ENCODE measurements at regions not wholly inside any gene's neighbourhood (a gene's known extent, or its start where the extent isn't known, plus 50 kb on each side); places are given as distances from the start of the nearest gene placed in this dataset.
A peak's percentile ranks its signal among the peaks of the same experiment; 100 is the strongest.

- 50 to 57% (median 54%) methylated on average over 3 of the region's 3 CpGs for WGBS, 3 donors
- Histone ChIP-seq H3K27ac (ENCODE audit: low read depth in 1 of 3, low read length in 2 of 3) (peak overlapping the region in 1 of 3 donors; percentile 77), H3K4me1 (ENCODE audit: control insufficient read depth in 3 of 3, insufficient read depth in 2 of 3, low read depth in 1 of 3, low read length in 2 of 3) (peaks cover 0 to 2% (median 0%) of the 10 kb centered on the region in 3 donors), H3K27me3 (ENCODE audit: control insufficient read depth in 3 of 3, insufficient read depth in 3 of 3, low read length in 3 of 3) (no peaks in the 10 kb centered on the region), H3K9me3 (ENCODE audit: control insufficient read depth in 2 of 2, insufficient read depth in 1 of 2, low read depth in 1 of 2, low read length in 1 of 2) (peaks cover 0 to 2% of the 10 kb centered on the region in 2 donors), H3K36me3 (ENCODE audit: control insufficient read depth in 3 of 3, insufficient read depth in 2 of 3, low read depth in 1 of 3, low read length in 3 of 3) (no peaks in the 10 kb centered on the region), H3K4me3 (ENCODE audit: low read depth in 1 of 3, low read length in 3 of 3) (no peak overlapping the region)
- DNase-seq, result peak in 1 of 2 donors; percentile 75
- no peak for FAIRE-seq
Observed at GRCh38 chr4:31290836-31291235, 570.7 kb downstream of the PCDH7 start.

GRCh38 chr4:31291238-31291637, 571.1 kb downstream of the PCDH7 start:
- no peaks in the 10 kb centered on the region for H3K27me3 ChIP-seq (ENCODE audit: control insufficient read depth in 3 of 3, insufficient read depth in 3 of 3, low read length in 3 of 3)
- H3K36me3 ChIP-seq (ENCODE audit: control insufficient read depth in 3 of 3, insufficient read depth in 2 of 3, low read depth in 1 of 3, low read length in 3 of 3), result no peaks in the 10 kb centered on the region
- FAIRE-seq, result no peak
- peaks cover 0 to 2% (median 0%) of the 10 kb centered on the region in 3 donors for H3K4me1 ChIP-seq (ENCODE audit: control insufficient read depth in 3 of 3, insufficient read depth in 2 of 3, low read depth in 1 of 3, low read length in 2 of 3)
- DNase-seq, result no peak
- H3K4me3 ChIP-seq (ENCODE audit: low read depth in 1 of 3, low read length in 3 of 3), result no peak overlapping the region
- WGBS, 3 donors, result 70 to 97% (median 86%) methylated on average over 1 of the region's 1 CpG
- peaks cover 0 to 2% of the 10 kb centered on the region in 2 donors for H3K9me3 ChIP-seq (ENCODE audit: control insufficient read depth in 2 of 2, insufficient read depth in 1 of 2, low read depth in 1 of 2, low read length in 1 of 2)
- H3K27ac ChIP-seq (ENCODE audit: low read depth in 1 of 3, low read length in 2 of 3), result peak overlapping the region in 1 of 3 donors; percentile 77

GRCh38 chr4:31294655-31295480, 574.7 kb downstream of the PCDH7 start:
- no peak overlapping the region for H3K27ac ChIP-seq (ENCODE audit: low read depth in 1 of 3, low read length in 2 of 3)
- H3K36me3 ChIP-seq (ENCODE audit: control insufficient read depth in 3 of 3, insufficient read depth in 2 of 3, low read depth in 1 of 3, low read length in 3 of 3), result no peaks in the 10 kb centered on the region
- no peak overlapping the region for H3K4me3 ChIP-seq (ENCODE audit: low read depth in 1 of 3, low read length in 3 of 3)
- WGBS, 3 donors, result 83 to 88% (median 83%) methylated on average over 7 of the region's 7 CpGs
- no peaks in the 10 kb centered on the region for H3K27me3 ChIP-seq (ENCODE audit: control insufficient read depth in 3 of 3, insufficient read depth in 3 of 3, low read length in 3 of 3)
- FAIRE-seq (no peak), DNase-seq (no peak)
- H3K4me1 ChIP-seq (ENCODE audit: control insufficient read depth in 3 of 3, insufficient read depth in 2 of 3, low read depth in 1 of 3, low read length in 2 of 3), result peaks cover 0 to 2% (median 0%) of the 10 kb centered on the region in 3 donors
- H3K9me3 ChIP-seq (ENCODE audit: control insufficient read depth in 2 of 2, insufficient read depth in 1 of 2, low read depth in 1 of 2, low read length in 1 of 2), result no peaks in the 10 kb centered on the region

DNA sequence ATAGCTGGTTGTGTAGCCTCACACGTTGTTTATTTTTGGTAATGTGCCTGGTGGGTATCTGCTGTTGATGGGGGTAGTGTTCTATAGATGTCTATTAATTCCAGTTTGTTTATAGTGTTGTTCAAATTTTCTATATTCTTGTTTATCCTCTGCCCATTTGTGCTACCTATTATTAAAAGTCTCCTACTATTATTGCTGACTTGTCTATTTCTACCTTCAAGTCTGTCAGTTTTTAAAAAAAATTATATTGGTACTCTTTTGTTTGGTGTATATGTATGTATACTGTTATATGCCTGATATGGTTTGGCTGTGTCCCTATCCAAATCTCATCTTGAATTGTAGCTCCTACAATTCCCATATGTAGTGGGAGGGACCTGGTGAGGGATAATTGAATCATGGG, 578.6 kb downstream of the PCDH7 start:
- H3K4me1 ChIP-seq (ENCODE audit: control insufficient read depth in 3 of 3, insufficient read depth in 2 of 3, low read depth in 1 of 3, low read length in 2 of 3), result no peaks in the 10 kb centered on the region
- H3K4me3 ChIP-seq (ENCODE audit: low read depth in 1 of 3, low read length in 3 of 3), result no peak overlapping the region
- H3K9me3 ChIP-seq (ENCODE audit: control insufficient read depth in 2 of 2, insufficient read depth in 1 of 2, low read depth in 1 of 2, low read length in 1 of 2), result no peaks in the 10 kb centered on the region
- H3K27me3 ChIP-seq (ENCODE audit: control insufficient read depth in 3 of 3, insufficient read depth in 3 of 3, low read length in 3 of 3), result no peaks in the 10 kb centered on the region
- 47 to 90% (median 84%) methylated on average over 1 of the region's 1 CpG for WGBS, 3 donors
- FAIRE-seq (no peak), DNase-seq (no peak)
- no peaks in the 10 kb centered on the region for H3K36me3 ChIP-seq (ENCODE audit: control insufficient read depth in 3 of 3, insufficient read depth in 2 of 3, low read depth in 1 of 3, low read length in 3 of 3)
- H3K27ac ChIP-seq (ENCODE audit: low read depth in 1 of 3, low read length in 2 of 3), result no peak overlapping the region

GRCh38 chr4:31307029-31307428, 586.9 kb downstream of the PCDH7 start:
- 69 to 80% (median 73%) methylated on average over 5 of the region's 5 CpGs for WGBS, 3 donors

DNA sequence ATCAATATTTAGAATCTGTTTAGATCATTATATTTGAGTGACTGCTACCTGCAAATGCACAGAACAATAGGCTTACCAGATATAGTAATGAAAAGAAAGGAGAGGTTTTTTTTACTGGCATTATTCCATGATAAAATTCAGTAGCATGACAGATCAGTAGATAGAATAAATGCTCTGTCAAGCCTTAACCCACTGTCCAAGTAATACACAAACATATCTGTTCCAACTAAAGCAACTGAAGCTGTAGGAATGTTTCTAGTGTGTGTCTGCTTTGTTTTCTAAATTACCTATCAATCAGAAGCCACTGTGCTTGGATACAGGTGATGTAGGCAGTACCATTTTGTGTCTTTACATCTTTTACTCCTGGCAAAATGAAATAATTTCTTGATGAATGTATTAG, 604.6 kb downstream of the PCDH7 start:
- Histone ChIP-seq H3K4me3 (ENCODE audit: low read depth in 1 of 3, low read length in 3 of 3) (no peak overlapping the region), H3K4me1 (ENCODE audit: control insufficient read depth in 3 of 3, insufficient read depth in 2 of 3, low read depth in 1 of 3, low read length in 2 of 3) (no peaks in the 10 kb centered on the region), H3K27me3 (ENCODE audit: control insufficient read depth in 3 of 3, insufficient read depth in 3 of 3, low read length in 3 of 3) (no peaks in the 10 kb centered on the region), H3K36me3 (ENCODE audit: control insufficient read depth in 3 of 3, insufficient read depth in 2 of 3, low read depth in 1 of 3, low read length in 3 of 3) (no peaks in the 10 kb centered on the region), H3K9me3 (ENCODE audit: control insufficient read depth in 2 of 2, insufficient read depth in 1 of 2, low read depth in 1 of 2, low read length in 1 of 2) (no peaks in the 10 kb centered on the region), H3K27ac (ENCODE audit: low read depth in 1 of 3, low read length in 2 of 3) (no peak overlapping the region)
- DNase-seq (no peak), FAIRE-seq (no peak)

More at GRCh38 chr4:31307029-31307428, 586.9 kb downstream of the PCDH7 start:
- no peaks in the 10 kb centered on the region for H3K9me3 ChIP-seq (ENCODE audit: control insufficient read depth in 2 of 2, insufficient read depth in 1 of 2, low read depth in 1 of 2, low read length in 1 of 2)
- DNase-seq (no peak), FAIRE-seq (no peak)
- no peak overlapping the region for H3K27ac ChIP-seq (ENCODE audit: low read depth in 1 of 3, low read length in 2 of 3)
- H3K4me1 ChIP-seq (ENCODE audit: control insufficient read depth in 3 of 3, insufficient read depth in 2 of 3, low read depth in 1 of 3, low read length in 2 of 3), result no peaks in the 10 kb centered on the region
- no peak overlapping the region for H3K4me3 ChIP-seq (ENCODE audit: low read depth in 1 of 3, low read length in 3 of 3)
- no peaks in the 10 kb centered on the region for H3K27me3 ChIP-seq (ENCODE audit: control insufficient read depth in 3 of 3, insufficient read depth in 3 of 3, low read length in 3 of 3)
- H3K36me3 ChIP-seq (ENCODE audit: control insufficient read depth in 3 of 3, insufficient read depth in 2 of 3, low read depth in 1 of 3, low read length in 3 of 3), result no peaks in the 10 kb centered on the region

DNA sequence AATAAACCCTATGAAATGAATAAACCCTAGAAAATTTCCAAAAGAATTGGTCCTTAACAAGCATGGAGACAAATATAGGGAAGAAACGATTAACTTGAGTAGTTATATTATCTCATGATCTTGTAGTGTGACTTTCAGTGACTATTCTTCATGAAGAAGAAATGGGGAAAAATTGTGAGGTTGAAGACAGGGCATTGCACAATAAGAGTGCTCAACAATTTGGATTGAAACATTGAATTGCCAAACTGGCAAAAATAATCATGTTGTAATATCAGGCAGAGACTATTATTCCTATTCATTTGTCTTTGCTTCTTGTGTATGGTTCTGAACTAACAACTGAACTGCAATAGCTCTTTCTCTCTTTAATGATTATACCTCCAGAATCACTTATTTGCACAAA, 605.1 kb downstream of the PCDH7 start:
- Histone ChIP-seq H3K27ac (ENCODE audit: low read depth in 1 of 3, low read length in 2 of 3) (no peak overlapping the region), H3K9me3 (ENCODE audit: control insufficient read depth in 2 of 2, insufficient read depth in 1 of 2, low read depth in 1 of 2, low read length in 1 of 2) (peaks cover 0 to 3% of the 10 kb centered on the region in 2 donors), H3K4me1 (ENCODE audit: control insufficient read depth in 3 of 3, insufficient read depth in 2 of 3, low read depth in 1 of 3, low read length in 2 of 3) (no peaks in the 10 kb centered on the region), H3K36me3 (ENCODE audit: control insufficient read depth in 3 of 3, insufficient read depth in 2 of 3, low read depth in 1 of 3, low read length in 3 of 3) (no peaks in the 10 kb centered on the region), H3K4me3 (ENCODE audit: low read depth in 1 of 3, low read length in 3 of 3) (no peak overlapping the region), H3K27me3 (ENCODE audit: control insufficient read depth in 3 of 3, insufficient read depth in 3 of 3, low read length in 3 of 3) (no peaks in the 10 kb centered on the region)
- FAIRE-seq (no peak), DNase-seq (no peak)
- 71 to 84% (median 82%) methylated on average over 1 of the region's 1 CpG for WGBS, 3 donors

- H3K27ac ChIP-seq (ENCODE audit: low read depth in 1 of 3, low read length in 2 of 3), result no peak overlapping the region
- H3K4me1 ChIP-seq (ENCODE audit: control insufficient read depth in 3 of 3, insufficient read depth in 2 of 3, low read depth in 1 of 3, low read length in 2 of 3), result no peaks in the 10 kb centered on the region
- H3K27me3 ChIP-seq (ENCODE audit: control insufficient read depth in 3 of 3, insufficient read depth in 3 of 3, low read length in 3 of 3), result no peaks in the 10 kb centered on the region
- DNase-seq, result no peak
- 85 to 87% (median 86%) methylated on average over 6 of the region's 6 CpGs for WGBS, 3 donors
- H3K9me3 ChIP-seq (ENCODE audit: control insufficient read depth in 2 of 2, insufficient read depth in 1 of 2, low read depth in 1 of 2, low read length in 1 of 2), result peaks cover 0 to 3% of the 10 kb centered on the region in 2 donors
- no peaks in the 10 kb centered on the region for H3K36me3 ChIP-seq (ENCODE audit: control insufficient read depth in 3 of 3, insufficient read depth in 2 of 3, low read depth in 1 of 3, low read length in 3 of 3)
- no peak for FAIRE-seq
- H3K4me3 ChIP-seq (ENCODE audit: low read depth in 1 of 3, low read length in 3 of 3), result no peak overlapping the region
Observed at GRCh38 chr4:31327031-31327430, 606.9 kb downstream of the PCDH7 start.

DNA sequence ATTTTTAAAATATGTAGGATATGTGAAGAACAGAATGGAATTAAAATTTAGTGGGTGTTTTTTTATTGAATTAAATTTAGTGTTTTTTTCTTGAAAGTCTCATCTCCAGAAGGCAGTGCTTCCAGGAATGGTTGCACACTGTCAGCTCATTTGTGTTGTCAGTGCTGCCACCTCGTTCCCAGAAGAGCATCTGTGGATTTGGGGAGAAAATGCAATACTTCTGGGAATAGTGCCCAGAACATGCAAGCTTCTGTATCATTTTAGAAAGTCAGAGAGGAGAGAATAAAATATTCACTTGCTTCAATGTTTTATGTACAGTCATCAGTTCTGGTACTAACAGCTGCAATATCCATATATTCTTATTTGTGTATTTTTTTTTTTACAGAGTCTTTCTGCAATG, 608.8 kb downstream of the PCDH7 start:
- FAIRE-seq (no peak), DNase-seq (no peak)
- no peak overlapping the region for H3K27ac ChIP-seq (ENCODE audit: low read depth in 1 of 3, low read length in 2 of 3)
- H3K27me3 ChIP-seq (ENCODE audit: control insufficient read depth in 3 of 3, insufficient read depth in 3 of 3, low read length in 3 of 3), result no peaks in the 10 kb centered on the region
- no peak overlapping the region for H3K4me3 ChIP-seq (ENCODE audit: low read depth in 1 of 3, low read length in 3 of 3)
- H3K9me3 ChIP-seq (ENCODE audit: control insufficient read depth in 2 of 2, insufficient read depth in 1 of 2, low read depth in 1 of 2, low read length in 1 of 2), result peaks cover 0 to 3% of the 10 kb centered on the region in 2 donors
- H3K4me1 ChIP-seq (ENCODE audit: control insufficient read depth in 3 of 3, insufficient read depth in 2 of 3, low read depth in 1 of 3, low read length in 2 of 3), result no peaks in the 10 kb centered on the region
- WGBS, 3 donors, result 38 to 59% (median 58%) methylated on average over 1 of the region's 1 CpG
- no peaks in the 10 kb centered on the region for H3K36me3 ChIP-seq (ENCODE audit: control insufficient read depth in 3 of 3, insufficient read depth in 2 of 3, low read depth in 1 of 3, low read length in 3 of 3)

All from small intestine (tissue), 7 donors.